Upper lobe of right lung (tissue), 1 donor: ENCODE measurements at regions not wholly inside any gene's neighbourhood (a gene's known extent, or its start where the extent isn't known, plus 50 kb on each side); places are given as distances from the start of the nearest gene placed in this dataset.

Source experiments
- ATAC-seq: fragments of 200-7000 bp; cut with Tn5 transposase; one replicate; pipeline ENCODE4 v1.9.1; 2020; ENCODE audit warnings: mild to moderate bottlenecking, moderate library complexity
- DNase-seq: peaks from one replicate; pipeline ENCODE4 v3.0.0-alpha.2; 2020
- H3K27ac ChIP-seq: fragments of 200-600 bp; one replicate; pipeline ENCODE4 v1.8.0; 2022
- H3K27me3 ChIP-seq: fragments of 200-600 bp; one replicate; pipeline ENCODE4 v1.8.0; 2022; ENCODE audit warnings: mild to moderate bottlenecking
- H3K36me3 ChIP-seq: fragments of 200-600 bp; one replicate; pipeline ENCODE4 v1.8.0; 2022
- H3K4me1 ChIP-seq: fragments of 200-600 bp; one replicate; pipeline ENCODE4 v1.8.0; 2022
- H3K4me3 ChIP-seq: fragments of 200-600 bp; one replicate; pipeline ENCODE4 v1.8.0; 2022; ENCODE audit warnings: mild to moderate bottlenecking
- H3K9me3 ChIP-seq: fragments of 200-600 bp; one replicate; pipeline ENCODE4 v1.8.0; 2022
- CTCF ChIP-seq: fragments of 200-600 bp; IDR thresholded peaks from one replicate; pipeline ENCODE4 v1.8.0; 2022; ENCODE audit warnings: antibody characterized with exemption
- intact Hi-C: fragments of 100-400 bp; cut with DNase I; formaldehyde crosslinking; loops from one replicate; pipeline ENCODE4 v1.11.0; 2022
- donor health status: DM: no; HTN: yes; CAD: no; lungs with severe emphysema.

GRCh38 chr2:181787310-181788048 is 104.1 kb upstream of the ITPRID2 start:
- no peak for DNase-seq
- Histone ChIP-seq H3K27ac (no peak overlapping the region), H3K9me3 (no peaks in the 10 kb centered on the region), H3K4me3 (no peak overlapping the region), H3K27me3 (no peaks in the 10 kb centered on the region), H3K36me3 (no peaks in the 10 kb centered on the region), H3K4me1 (no peaks in the 10 kb centered on the region)
- TF ChIP-seq CTCF = no peak
- intact Hi-C loops = no loop called here
- no peak for ATAC-seq

GRCh38 chr2:181788897-181789555 is 102.5 kb upstream of the ITPRID2 start:
- no peak overlapping the region for H3K4me3 ChIP-seq
- no peak for ATAC-seq
- no peak for DNase-seq
- H3K36me3 ChIP-seq = no peaks in the 10 kb centered on the region
- no peaks in the 10 kb centered on the region for H3K4me1 ChIP-seq
- no peaks in the 10 kb centered on the region for H3K9me3 ChIP-seq
- no peak for TF ChIP-seq CTCF
- H3K27me3 ChIP-seq = no peaks in the 10 kb centered on the region
- no peak overlapping the region for H3K27ac ChIP-seq
- intact Hi-C loops = no loop called here

GRCh38 chr2:181789827-181790448 is 101.6 kb upstream of the ITPRID2 start:
- DNase-seq = no peak
- no peak for ATAC-seq
- Histone ChIP-seq H3K4me3 (no peak overlapping the region), H3K9me3 (no peaks in the 10 kb centered on the region), H3K27ac (no peak overlapping the region), H3K36me3 (no peaks in the 10 kb centered on the region), H3K27me3 (no peaks in the 10 kb centered on the region), H3K4me1 (no peaks in the 10 kb centered on the region)
- intact Hi-C loops = no loop called here
- TF ChIP-seq CTCF = no peak

- Histone ChIP-seq H3K9me3 (no peaks in the 10 kb centered on the region), H3K27ac (no peak overlapping the region)
- ATAC-seq = no peak
These were observed 100.5 kb upstream of the ITPRID2 start for GRCh38 chr2:181790716-181791649.

More at GRCh38 chr2:181790716-181791649, 100.5 kb upstream of the ITPRID2 start:
- no peak for TF ChIP-seq CTCF
- H3K4me1 ChIP-seq = no peaks in the 10 kb centered on the region
- H3K27me3 ChIP-seq = no peaks in the 10 kb centered on the region
- no peak overlapping the region for H3K4me3 ChIP-seq
- intact Hi-C loops = no loop called here
- DNase-seq = no peak
- no peaks in the 10 kb centered on the region for H3K36me3 ChIP-seq
